DMS79 (cell line): ENCODE measurements at regions not wholly inside any gene's neighbourhood (a gene's known extent, or its start where the extent isn't known, plus 50 kb on each side); places are given as distances from the start of the nearest gene placed in this dataset.
"Not testable (repeated sequence)": the region's sequence is repeated elsewhere in the genome, so short reads cannot be mapped to it uniquely, and the experiment has no call there.

Experiments used
- DNase-seq: peaks from one replicate; lab custom pipeline; 2025; lab: John Stamatoyannopoulos, UW

- DNase-seq, result no peak
Measured at GRCh38 chr16:51538707-51539498, 387.8 kb upstream of the SALL1 start.

DNA sequence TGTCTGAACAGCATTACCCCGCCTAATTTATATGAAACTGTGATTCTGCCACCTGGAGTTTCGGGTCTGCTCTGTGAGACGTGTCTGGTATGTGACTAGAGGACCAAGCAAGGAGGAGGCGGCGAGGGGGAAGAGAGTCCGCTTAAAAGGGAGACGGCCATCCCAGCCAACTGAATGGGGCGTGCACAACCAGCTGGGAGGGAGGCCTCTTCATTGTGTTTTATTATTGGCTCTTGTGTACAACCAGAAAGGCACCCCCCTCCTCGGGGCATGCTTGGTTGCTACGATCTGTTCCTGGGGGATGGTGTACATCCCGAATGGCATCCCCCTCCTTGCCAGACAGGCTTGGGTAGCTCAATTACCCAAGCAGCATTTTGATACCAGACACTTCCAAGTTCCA, 384.5 kb upstream of the SALL1 start:
- no peak for DNase-seq

DNA sequence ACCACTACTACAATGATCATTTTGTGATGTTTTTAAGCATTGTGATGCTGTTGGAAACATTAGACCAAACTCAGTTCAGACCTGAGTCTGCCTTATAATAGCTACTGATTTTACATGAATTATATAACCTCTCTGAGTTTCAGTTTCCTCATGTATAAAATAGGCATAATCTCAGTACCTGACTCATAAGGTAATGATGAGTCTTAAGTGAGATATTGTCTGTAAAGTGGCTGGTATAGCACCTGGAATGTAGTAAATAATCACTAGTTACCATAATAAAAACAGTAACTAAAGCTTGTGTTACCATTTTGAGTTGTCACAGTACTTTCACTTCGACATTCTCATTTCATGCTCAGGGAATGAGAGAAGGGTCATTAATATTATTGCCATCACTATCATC, 381.5 kb upstream of the SALL1 start:
- no peak for DNase-seq

GRCh38 chr16:51531271-51531670, 380.2 kb upstream of the SALL1 start:
- DNase-seq, result no peak

DNA sequence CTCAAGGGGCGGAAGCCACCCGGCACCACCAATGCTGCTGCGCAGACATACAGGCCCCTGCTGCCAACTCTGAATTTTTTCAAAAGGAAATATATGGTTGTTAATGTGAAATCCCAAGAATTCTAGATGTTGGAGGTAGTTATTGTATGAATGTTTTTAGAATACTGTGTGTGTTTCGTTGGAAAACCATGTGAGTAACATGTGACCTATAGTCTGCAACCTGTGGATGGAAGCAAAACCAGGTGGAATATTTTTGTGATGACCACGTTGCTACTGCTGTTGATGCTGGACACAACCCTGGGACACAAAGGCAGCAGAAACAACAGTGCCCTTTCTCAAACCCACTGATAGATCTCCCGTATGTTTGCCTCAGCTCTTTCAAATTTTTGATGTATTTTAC, 376.3 kb upstream of the SALL1 start:
- no peak for DNase-seq

GRCh38 chr16:51526621-51527020, 375.6 kb upstream of the SALL1 start:
- DNase-seq, result no peak

DNA sequence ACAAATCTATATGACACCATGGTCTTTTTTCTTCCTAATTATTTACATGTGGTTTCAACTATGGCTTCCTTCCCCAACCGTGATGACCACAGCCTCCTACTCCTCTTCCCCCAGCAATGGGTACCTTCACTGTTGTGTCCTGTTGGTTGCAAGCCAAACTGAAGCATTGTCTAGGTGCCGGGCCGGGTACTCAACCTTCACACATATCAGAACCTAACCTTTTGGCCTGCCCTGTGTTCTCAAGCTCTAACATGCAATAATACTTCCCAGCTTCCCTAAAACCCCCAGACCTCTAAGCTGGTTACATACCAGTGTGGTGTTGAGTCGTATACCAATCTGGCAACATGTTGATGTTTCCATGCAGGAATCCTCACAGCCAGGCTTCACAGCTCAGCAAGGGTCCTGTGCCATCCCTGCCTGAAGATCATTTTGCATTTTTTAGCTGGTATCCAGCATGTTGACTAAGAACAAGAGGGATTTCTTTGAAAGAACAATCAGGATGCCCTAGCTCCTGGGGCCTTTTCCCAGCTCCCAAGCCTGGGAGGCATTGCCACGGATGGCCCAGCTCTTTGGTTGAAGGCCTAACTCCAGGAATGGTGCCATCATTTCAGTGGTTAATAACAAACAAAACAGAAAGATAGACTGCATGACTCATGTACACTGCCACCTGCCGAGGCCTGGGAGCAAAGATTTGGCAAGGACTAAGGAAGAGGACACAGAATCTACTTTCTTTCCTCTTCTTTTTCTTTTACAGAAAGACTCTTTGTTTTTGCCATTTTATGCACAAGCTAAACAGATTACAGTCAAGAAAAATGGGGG, 373.7 kb upstream of the SALL1 start:
- no peak for DNase-seq

DNA sequence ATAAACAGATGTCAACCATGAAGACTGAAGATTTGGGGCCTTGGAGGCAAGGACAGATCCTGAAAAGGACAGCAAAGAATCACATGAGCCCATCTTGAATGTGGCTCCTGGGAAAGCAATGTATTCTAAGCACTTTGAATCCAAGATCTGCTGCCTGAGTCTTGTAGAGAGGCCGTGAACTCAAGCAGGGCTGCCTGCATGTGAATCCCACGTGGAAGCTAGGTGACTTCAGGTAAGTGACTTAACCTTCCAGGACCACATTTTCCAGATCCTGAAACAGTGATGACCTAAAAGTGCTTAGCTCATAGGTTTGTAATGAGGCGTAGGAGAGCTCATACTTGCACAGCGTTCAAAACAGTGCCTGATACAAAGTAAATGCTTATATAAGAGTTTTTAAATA, 373.0 kb upstream of the SALL1 start:
- no peak for DNase-seq

DNA sequence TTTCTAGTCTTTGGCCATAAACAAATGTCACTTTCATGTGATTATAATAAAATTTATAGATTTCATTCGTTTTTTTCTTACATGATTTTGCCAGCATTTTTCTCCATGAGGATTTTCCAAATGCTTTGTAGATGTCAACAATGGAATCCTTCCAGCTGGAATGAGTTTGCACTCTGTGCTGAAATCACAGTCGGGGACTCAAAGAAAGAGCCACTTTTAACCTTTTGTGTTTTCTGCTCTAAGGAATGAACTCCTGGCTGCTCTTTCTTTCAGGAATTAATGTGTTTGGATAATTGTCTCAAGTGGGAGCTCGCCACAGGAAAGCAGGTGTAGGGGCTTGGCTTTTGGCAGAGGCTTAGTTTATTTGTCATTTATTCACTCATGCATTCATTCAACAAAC, 372.3 kb upstream of the SALL1 start:
- no peak for DNase-seq

DNA sequence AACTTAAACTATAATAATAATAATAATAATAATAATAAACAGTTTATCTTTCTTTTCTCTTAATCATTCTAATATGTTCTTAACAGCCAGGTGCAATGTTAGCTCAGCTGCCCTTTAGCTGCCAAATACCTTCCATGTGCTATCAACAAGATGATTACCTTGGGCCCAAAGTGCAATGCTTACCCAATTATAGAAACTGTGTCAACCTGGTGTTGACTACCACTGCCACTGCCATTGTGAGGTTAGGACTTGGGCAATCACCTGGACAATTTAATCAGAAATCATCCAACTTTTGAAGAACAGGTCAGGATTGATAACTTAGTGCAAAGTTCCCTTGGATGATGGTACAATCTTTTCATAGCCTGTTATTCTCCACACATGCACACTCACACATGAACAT, 371.8 kb upstream of the SALL1 start:
- no peak for DNase-seq

GRCh38 chr16:51516960-51517359, 365.9 kb upstream of the SALL1 start:
- DNase-seq, result not testable (repeated sequence)

GRCh38 chr16:51510416-51510815, 359.3 kb upstream of the SALL1 start:
- DNase-seq, result no peak

DNA sequence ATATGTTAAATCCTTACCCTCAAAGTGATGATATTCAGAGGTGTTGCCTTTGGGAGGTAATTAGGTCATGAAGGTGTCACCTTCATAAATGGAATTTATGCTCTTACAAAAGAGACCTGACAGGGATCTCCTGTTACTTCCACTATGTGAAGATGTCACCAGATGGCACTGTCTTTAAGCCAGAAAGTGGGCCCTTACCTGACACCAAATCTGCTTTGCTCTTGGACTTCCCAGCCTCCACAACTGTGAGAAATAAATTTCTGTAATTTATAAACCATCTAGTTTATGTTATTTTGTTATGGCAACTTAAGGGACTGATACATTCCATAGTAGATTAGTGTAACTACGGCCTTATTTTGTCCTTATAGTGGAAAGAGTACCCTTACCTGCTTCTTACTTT, 358.3 kb upstream of the SALL1 start:
- no peak for DNase-seq

- no peak for DNase-seq
Measured at GRCh38 chr16:51508490-51509212, 357.6 kb upstream of the SALL1 start.

DNA sequence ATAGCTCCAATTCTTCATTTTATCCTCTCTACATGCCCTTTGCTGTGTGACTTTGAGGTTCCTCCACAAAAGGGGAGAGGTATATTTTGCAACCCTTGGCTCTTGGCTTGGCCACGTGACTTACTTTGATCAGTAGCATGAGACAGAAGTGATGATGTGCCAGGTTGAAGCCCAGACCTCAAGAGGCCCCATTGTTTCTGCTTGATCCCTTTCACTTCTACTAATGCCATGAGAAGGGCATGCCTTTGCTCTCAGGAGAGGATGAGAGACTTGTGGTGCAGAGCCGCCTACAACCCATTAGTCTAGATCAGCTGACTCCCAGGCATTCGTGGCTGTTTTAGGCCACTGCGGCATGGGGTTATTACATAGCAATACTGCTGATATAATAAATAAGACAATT, 356.2 kb upstream of the SALL1 start:
- no peak for DNase-seq

DNA sequence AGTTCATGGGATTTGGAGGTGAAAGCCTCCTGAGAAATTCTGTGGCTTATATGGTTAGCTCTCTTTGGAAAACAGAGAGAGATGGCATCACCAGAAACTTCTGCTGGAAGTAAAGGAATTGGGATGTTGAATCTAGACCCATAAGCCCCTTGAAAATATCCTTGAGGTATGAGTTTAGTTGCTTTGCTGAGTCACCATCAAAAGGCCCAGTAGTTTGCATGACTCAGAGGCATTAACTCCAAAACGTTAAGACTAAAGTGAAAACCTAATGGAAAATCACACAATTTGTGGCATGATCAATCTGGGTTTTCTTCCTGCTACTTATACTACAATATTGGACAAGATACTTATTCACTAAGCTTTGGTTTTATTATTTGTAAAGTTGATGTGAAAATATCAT, 349.2 kb upstream of the SALL1 start:
- DNase-seq, result no peak

GRCh38 chr16:51497541-51498211, 346.6 kb upstream of the SALL1 start:
- DNase-seq, result no peak

- DNase-seq, result peak; percentile 30
Measured at GRCh38 chr16:51490866-51491265, 339.8 kb upstream of the SALL1 start.

DNA sequence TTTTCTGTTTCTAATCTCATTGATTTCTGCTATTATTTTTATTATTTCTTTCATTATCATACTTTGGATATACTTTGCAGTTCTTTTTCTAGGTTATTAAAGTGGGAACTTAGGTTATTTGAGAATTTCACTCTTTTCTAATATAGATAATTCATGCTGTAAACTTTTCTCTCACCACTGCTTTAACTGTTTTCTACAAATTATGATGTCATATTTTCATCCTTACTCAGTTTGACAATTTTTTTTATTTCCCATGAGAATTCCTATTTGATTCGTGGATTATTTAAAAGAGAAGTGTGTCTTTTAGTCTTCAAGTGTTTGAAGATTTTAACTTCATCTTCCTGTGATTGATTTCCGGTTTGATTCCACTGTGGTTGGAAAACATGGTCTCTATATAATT, 336.8 kb upstream of the SALL1 start:
- DNase-seq, result no peak

DNA sequence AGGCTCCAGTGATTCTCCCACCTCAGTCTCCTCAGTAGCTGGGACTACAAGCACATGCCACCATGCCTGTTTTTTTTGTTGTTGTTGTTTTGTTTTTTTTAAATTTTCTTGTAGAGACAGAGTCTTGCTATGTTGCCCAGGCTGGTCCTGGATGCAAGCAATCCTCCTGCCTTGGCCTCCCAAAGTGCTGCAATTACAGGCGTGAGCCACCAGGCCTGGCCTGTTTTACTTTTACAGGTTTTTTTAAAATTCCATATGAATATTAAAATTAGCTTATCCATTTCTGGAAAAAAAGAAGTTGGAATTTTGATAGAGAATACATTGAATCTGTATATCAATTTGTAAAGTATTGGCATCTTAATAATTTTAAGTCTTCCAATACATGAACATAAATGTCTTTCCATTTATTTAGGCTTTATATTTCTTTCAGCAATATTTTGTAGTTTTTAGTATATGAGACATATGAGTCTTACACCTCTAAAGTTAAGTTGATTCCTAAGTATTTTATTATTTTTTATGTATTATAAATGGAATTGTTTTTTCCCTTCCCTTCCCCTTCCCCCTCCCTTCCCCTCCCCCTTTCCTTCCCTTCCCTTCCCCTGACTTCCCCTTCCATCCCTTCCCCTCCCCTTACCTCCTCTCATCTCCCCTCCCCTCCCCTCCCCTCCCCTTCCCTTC, 323.5 kb upstream of the SALL1 start:
- DNase-seq, result no peak

DNA sequence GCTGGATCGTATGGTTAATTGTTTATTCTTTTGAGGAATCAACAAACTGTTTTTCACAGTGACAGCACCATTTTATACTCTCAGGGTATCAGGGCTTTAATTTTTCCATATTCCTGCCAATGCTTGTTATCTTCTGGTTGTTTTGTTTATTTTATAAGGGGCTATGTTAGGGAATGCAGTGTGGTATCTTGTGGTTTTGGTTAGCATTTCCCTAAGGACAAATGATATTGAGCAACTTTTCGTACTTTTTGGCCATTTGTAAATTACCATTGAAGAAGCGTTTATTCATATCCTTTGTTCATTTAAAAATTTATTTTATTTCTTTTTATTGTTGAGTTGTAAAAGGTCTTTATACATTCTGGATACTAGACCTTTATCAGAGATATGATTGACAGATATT, 322.0 kb upstream of the SALL1 start:
- no peak for DNase-seq

GRCh38 chr16:51470492-51470891, 319.4 kb upstream of the SALL1 start:
- DNase-seq, result no peak
